ENCODE measurements at regions not wholly inside any gene's neighbourhood (a gene's known extent, or its start where the extent isn't known, plus 50 kb on each side); places are given as distances from the start of the nearest gene placed in this dataset.

- TF ChIP-seq CTCF (IDR thresholded peaks at IDR 0.05) (no peak), EZH2 (IDR thresholded peaks at IDR 0.05; ENCODE audit: borderline replicate concordance, insufficient read depth, low read depth, low read length, poor library complexity, severe bottlenecking) (no peak)
These were observed 73.0 kb upstream of the CNTNAP4 start for GRCh38 chr16:76204249-76204648.

All from B cell (primary cell).